Germinal center (tissue), 1 donor: ENCODE measurements at regions not wholly inside any gene's neighbourhood (a gene's known extent, or its start where the extent isn't known, plus 50 kb on each side); places are given as distances from the start of the nearest gene placed in this dataset.

Experiments used
- DNase-seq: peaks from one replicate; pipeline ENCODE4 v3.0.0; 2012; ENCODE audit warnings: mixed read lengths, low spot score

- no peak for DNase-seq
Measured at GRCh38 chr2:60603533-60604190, 50.2 kb upstream of the BCL11A start.

DNA sequence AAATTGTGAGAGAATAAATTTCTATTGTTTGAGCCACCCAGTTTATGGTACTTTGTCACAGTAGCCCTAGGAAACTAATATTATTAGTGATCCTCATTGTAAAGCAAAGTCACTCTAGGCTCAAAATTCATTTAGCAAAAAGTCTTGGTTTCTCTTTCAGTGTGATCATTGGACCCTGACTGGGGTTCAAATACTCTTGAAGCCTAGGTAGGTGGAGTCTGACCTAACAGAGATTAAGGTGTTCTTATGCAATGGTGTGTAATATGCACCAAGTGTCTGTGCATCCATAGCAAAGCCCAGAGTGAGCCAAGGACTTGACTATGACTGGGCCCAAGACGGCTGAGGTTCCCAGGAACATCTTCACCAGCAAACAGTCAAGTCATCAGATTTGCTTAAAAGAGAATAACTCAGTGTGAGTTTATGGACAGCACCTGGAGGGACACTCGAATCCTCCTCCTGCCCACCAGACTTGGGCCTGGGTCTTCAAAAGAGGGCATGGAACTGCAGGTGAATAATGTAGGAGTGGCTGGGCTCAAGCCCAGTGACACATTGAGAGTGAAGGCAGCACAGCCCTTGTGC lies 51.1 kb upstream of the BCL11A start:
- DNase-seq = no peak

DNA sequence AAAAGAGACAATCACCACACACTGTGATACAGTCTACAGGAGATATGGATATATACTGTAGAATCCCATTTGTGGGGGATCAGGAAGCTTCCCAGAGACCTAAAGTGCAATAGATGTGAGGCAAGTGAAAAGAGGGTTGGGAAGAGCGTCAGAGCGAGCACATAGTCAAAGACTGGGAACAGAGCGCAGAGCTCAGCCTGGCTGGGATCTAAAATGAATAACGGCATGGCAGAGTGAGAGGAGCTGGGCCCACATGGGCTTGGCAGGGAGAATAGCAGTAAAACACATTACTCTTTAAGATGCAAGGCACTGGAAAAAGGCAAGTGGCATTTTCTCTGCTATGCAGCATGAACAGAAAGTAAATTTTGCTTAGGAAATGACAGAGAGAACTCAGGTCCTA lies 52.4 kb upstream of the BCL11A start:
- DNase-seq = no peak

DNA sequence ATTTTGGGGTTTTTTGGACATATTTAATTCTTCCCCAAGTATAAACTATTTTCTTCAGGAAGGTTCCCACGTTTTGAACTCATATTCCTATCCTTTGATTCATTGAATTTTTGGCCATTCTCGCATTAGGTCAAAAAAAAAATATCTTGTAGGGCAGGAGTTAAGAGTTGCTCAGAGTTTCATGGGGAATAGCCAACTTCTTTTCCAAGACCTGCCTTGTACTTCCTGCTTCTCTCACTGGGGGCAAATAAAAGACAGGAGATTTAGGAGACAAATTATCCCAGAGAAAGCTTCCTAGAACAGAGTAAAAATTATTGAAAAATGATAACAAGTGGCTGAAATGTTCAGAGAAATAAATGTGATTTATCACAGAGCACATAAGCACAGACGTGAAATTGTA lies 55.2 kb upstream of the BCL11A start:
- DNase-seq = no peak

DNA sequence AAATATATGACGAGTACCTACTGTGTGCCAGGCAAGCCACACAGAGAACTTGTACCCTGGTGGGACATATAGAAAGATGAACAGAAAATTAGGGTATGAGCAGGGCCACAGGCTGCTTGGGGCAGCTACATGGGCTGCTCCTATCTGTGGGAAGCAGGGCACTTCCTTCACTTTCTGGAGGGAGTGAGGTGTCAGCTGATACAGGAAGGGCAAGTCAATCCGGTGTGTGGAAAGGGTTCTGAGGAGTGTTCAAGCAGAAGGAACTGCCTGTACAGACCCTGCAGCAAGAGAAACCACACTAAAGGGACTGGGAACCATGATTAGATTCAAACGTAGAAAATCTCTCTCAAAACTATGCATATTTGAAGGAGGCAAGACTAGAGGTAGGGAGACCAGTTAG lies 58.6 kb upstream of the BCL11A start:
- DNase-seq = no peak

GRCh38 chr2:60614319-60614718 lies 60.9 kb upstream of the BCL11A start:
- DNase-seq = no peak

DNA sequence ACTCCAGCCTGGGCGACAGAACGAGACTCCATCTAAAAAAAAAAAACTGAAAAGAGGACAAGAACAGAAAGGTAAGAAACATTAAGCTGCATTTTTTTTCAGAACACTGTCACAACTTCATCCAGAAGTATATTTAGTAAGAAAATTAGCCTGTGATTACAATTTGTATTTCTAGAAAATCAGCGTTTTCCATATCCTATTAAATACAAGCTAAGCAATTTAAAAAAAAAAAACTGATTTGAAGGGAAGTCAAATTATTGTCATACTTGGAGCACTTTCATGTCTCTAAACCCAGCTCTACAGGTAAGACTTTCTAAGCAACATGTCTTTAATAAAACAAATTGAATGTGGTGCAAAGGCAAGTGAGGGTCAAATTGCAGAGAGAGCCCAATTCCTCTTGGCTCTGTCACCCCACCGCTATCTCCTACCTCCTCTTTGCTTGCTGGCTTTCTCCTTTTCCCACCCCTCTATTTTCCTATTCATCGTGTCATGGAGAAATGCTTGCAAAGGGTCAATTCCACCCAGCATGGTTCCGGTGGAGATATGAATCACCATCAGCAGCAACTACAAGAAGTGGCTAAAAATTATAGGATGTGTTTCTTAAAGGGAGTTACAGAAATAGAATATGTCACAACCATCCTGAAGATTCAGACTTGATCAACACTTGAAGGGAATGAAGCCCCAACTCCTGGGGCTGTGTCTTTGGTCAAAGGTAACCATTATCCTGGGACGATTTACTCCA lies 68.4 kb upstream of the BCL11A start:
- DNase-seq = no peak

DNA sequence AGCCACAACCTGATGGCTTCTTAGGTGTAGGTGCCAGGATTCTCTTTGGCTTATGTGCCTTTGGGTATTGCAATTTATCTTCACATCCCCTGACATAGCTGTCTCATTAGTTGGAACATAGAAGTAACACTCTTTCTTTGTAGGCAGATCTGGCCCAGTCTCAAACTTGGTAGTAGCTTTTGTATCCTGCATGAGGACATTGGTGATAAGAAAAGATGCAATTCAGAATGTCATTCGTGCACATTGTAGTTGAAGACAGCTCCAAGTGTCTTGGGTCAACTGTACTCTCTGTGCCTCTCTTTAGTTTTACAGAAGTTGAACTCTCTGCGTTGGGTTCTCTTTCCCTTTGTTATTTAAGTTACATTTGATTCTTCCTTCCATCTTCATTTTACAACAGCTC lies 69.6 kb upstream of the BCL11A start:
- DNase-seq = no peak

- DNase-seq = no peak
Measured at GRCh38 chr2:60627412-60627811, 74.0 kb upstream of the BCL11A start.

GRCh38 chr2:60628026-60628425 lies 74.6 kb upstream of the BCL11A start:
- no peak for DNase-seq

- no peak for DNase-seq
Measured at GRCh38 chr2:60628615-60629304, 75.3 kb upstream of the BCL11A start.

- no peak for DNase-seq
Measured at GRCh38 chr2:60629305-60629662, 75.8 kb upstream of the BCL11A start.

DNA sequence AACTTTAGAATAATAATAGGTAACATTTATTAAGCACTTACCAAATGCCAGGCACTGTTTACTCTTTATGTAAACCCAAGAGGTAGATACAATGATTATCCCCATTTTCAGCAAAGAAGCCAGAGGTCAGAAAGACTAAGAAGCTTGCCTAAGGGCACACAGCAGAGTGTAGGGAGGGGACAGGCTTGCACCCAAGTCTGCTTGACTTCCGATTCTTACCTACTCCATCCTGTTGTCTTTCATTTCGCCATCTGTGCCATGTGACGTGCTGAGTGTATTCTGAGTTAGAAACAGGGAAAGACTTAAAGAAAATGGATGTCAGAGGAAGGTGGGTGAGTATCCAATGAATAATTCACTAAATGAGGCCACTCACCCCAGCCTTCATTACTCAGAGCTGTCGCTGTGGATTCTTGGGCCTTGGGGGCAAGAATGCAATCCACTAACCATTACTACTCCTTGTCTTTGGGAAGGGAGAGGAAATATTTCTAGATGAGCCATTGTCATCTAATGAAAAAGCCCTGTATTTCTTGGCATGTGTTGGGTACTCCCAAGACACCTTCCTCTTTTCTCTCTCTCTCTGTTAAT lies 76.4 kb upstream of the BCL11A start:
- DNase-seq = no peak

- DNase-seq = no peak
Measured at GRCh38 chr2:60633615-60634014, 80.2 kb upstream of the BCL11A start.

- DNase-seq = no peak
Measured at GRCh38 chr2:60634438-60634837, 81.0 kb upstream of the BCL11A start.

GRCh38 chr2:60641811-60642788 lies 88.6 kb upstream of the BCL11A start:
- peak; percentile 57 for DNase-seq

DNA sequence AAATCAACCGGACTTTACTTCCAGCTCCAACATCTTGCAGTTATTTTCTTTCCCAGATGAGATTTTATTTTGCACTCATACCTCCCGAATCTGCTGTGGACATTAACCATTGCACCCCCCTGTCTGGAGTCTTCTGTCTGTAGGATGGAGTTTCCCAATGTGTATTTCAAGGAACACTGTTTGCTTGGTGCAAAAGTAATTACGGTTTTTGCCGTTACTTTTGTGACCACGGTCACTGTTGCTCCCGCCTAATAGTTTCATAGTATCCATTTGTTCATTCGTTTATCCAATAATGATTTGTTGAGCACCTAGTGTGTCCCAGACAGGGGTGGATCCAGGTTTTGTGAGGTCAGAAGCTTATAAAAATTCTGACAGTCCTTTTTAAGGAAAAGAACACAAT lies 90.3 kb upstream of the BCL11A start:
- DNase-seq = no peak

DNA sequence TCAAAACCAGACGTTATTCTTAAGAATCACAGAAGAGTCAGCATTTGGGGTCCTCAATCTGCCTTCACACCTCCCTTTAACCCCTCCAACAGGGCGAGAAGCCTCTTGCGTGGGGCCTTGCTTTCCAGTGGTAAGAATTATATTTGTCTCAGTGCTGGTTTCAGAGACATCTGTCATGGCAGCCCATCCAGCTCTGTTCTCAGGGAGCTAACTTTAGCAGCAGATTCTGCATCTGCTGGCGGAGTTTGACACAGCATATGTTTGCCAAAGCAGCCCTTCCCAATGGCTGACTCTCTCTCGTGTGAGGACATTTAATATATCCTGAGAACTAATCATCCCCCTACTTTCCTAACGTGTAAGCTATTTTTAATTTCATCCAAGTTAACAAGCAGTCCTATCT lies 91.5 kb upstream of the BCL11A start:
- no peak for DNase-seq

DNA sequence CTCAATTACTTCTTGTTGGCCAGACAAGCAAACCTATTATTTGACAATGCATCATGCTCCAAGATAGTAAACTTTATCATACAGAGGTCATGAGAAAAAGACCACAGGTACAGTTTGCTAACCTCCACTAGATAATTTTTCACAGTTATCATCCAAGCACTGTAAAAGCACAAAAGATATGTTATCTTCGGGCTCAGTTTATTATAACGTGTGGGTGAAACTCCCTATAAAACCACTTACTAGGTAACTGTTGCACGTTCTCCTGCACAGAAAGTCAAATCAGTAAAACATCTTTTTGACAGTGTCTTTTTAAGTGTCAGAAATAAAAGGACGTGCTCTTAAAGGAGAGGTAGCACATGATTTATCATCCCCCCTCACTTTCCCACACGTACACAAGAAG lies 94.7 kb upstream of the BCL11A start:
- DNase-seq = no peak

DNA sequence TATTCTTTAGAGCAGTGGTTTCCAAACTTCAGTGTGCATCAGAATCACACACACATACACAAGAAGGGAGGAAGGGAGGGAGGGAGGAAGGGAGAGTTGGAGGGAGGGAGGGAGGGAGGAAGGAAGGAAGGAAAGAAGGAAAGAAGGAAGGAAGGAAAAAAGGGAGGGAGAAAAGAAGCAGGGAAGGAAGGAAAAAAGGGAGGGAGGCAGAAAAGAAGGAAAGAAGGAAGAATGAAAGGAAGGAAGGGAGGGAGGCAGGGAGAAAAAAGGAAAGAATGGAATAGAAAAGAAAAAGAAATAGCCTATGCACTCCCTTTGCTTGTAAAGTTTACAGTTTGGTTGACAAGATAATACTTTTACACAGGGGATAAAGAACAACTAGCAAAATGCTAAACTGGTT lies 96.3 kb upstream of the BCL11A start:
- no peak for DNase-seq

- DNase-seq = no peak
Measured at GRCh38 chr2:60652832-60653340, 99.4 kb upstream of the BCL11A start.
